Ishikawa (cell line): ENCODE measurements at regions not wholly inside any gene's neighbourhood (a gene's known extent, or its start where the extent isn't known, plus 50 kb on each side); places are given as distances from the start of the nearest gene placed in this dataset.

Experiments
- CEBPB ChIP-seq: IDR thresholded peaks from 2 replicates; pipeline ENCODE4 v1.6.1; 2012
- CREB1 ChIP-seq: IDR thresholded peaks from 2 replicates; pipeline ENCODE4 v1.6.1; 2012; ENCODE audit warnings: low read depth
- EGR1 ChIP-seq: IDR thresholded peaks from 2 replicates; pipeline ENCODE4 v1.6.1; 2012
- EP300 ChIP-seq: IDR thresholded peaks from 2 replicates; pipeline ENCODE4 v1.6.1; 2012; ENCODE audit warnings: borderline replicate concordance
- FOXM1 ChIP-seq: IDR thresholded peaks from 2 replicates; pipeline ENCODE4 v1.6.1; 2012; ENCODE audit warnings: low read depth, borderline replicate concordance
- NFIC ChIP-seq: IDR thresholded peaks from 2 replicates; pipeline ENCODE4 v1.6.1; 2012
- RAD21 ChIP-seq: IDR thresholded peaks from 2 replicates; pipeline ENCODE4 v1.6.1; 2012; ENCODE audit warnings: low read depth
- TAF1 ChIP-seq: IDR thresholded peaks from 2 replicates; pipeline ENCODE4 v1.6.1; 2012; ENCODE audit warnings: low read depth, mild to moderate bottlenecking
- TCF12 ChIP-seq: IDR thresholded peaks from 2 replicates; pipeline ENCODE4 v1.6.1; 2012; ENCODE audit warnings: low read depth
- TEAD4 ChIP-seq: IDR thresholded peaks from 2 replicates; pipeline ENCODE4 v1.6.1; 2012
- YY1 ChIP-seq: IDR thresholded peaks from 2 replicates; pipeline ENCODE4 v1.6.1; 2012; ENCODE audit warnings: low read depth
- ZBTB7A ChIP-seq: IDR thresholded peaks from 2 replicates; pipeline ENCODE4 v1.6.1; 2012; ENCODE audit warnings: low read depth
- TF ChIP-seq, protein P1 (sequence below): IDR thresholded peaks from 2 replicates; pipeline ENCODE4 v1.6.1; 2012
- TF ChIP-seq, protein P2 (sequence below): IDR thresholded peaks from 2 replicates; pipeline ENCODE4 v1.6.1; 2012; ENCODE audit warnings: low read depth, mild to moderate bottlenecking
- TF ChIP-seq, protein P3 (sequence below): IDR thresholded peaks from 2 replicates; pipeline ENCODE4 v1.6.1; 2012

DNA sequence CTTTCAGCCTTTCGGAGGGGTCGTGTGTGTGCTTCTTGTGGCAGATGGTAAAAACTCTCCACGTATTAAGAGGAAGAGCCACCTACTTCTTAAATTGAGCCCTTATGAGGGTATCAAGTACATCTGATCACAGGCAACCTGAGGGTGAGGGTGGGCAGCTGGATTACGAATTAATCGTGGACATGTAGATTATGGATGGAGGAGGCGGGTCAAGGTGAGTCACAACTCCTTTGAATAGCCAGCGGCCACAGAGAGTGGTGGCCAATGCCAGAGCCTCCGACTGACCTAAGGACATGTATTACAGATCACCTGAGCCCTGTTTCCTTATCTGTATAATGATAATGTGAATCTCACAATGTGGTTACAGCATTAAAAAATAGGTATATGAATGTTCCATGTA lies 1083.9 kb downstream of the SORCS3 start:
- TF ChIP-seq, protein P1, sequence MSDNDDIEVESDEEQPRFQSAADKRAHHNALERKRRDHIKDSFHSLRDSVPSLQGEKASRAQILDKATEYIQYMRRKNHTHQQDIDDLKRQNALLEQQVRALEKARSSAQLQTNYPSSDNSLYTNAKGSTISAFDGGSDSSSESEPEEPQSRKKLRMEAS: no peak
- TF ChIP-seq, protein P2, sequence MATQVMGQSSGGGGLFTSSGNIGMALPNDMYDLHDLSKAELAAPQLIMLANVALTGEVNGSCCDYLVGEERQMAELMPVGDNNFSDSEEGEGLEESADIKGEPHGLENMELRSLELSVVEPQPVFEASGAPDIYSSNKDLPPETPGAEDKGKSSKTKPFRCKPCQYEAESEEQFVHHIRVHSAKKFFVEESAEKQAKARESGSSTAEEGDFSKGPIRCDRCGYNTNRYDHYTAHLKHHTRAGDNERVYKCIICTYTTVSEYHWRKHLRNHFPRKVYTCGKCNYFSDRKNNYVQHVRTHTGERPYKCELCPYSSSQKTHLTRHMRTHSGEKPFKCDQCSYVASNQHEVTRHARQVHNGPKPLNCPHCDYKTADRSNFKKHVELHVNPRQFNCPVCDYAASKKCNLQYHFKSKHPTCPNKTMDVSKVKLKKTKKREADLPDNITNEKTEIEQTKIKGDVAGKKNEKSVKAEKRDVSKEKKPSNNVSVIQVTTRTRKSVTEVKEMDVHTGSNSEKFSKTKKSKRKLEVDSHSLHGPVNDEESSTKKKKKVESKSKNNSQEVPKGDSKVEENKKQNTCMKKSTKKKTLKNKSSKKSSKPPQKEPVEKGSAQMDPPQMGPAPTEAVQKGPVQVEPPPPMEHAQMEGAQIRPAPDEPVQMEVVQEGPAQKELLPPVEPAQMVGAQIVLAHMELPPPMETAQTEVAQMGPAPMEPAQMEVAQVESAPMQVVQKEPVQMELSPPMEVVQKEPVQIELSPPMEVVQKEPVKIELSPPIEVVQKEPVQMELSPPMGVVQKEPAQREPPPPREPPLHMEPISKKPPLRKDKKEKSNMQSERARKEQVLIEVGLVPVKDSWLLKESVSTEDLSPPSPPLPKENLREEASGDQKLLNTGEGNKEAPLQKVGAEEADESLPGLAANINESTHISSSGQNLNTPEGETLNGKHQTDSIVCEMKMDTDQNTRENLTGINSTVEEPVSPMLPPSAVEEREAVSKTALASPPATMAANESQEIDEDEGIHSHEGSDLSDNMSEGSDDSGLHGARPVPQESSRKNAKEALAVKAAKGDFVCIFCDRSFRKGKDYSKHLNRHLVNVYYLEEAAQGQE: no peak
- TF ChIP-seq ZBTB7A (no peak), EP300 (no peak), RAD21 (no peak)
- TF ChIP-seq, protein P3, sequence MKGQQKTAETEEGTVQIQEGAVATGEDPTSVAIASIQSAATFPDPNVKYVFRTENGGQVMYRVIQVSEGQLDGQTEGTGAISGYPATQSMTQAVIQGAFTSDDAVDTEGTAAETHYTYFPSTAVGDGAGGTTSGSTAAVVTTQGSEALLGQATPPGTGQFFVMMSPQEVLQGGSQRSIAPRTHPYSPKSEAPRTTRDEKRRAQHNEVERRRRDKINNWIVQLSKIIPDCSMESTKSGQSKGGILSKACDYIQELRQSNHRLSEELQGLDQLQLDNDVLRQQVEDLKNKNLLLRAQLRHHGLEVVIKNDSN: no peak

DNA sequence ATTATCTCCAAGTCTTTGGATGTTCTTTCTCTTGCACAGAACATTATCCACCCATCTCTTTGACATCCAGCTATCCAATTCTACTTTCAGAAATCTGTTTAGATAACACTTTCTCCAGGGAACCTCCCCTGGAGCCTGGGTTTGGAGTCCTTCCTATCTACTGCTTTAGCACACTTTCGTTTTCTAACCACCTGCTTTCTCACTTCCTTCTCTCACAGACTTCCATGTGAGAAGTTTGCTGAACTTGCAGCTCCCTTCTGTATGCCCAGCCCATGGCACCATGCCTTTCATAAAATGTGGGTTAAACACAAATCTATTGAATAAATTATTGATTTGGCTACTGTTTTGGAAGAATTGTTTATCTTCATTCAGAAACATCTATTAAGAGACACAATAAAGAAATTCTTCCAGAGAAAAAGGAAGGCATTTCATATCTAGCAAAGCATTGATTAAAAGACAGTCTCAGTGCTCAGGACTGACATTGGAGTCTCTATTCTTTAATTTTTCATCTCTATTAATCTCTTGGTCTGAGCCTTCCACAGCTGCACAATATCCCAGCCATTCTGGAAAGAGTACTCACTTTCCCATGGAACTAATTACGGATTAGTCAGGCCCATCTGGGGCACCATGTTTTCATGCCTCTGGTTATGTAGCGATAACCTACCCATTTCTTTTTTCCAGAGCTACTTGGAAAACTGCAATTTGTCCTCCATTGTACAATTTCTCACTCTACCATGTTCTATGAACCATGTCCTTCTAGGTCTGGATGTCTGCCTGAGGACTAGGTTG lies 1077.3 kb downstream of the SORCS3 start:
- TF ChIP-seq EGR1: no peak
- TF ChIP-seq, protein P3: no peak
- no peak for TF ChIP-seq NFIC
- no peak for TF ChIP-seq CREB1
- TF ChIP-seq TAF1: no peak
- no peak for TF ChIP-seq CEBPB
- no peak for TF ChIP-seq FOXM1
- TF ChIP-seq RAD21: no peak
- TF ChIP-seq, protein P1: no peak

DNA sequence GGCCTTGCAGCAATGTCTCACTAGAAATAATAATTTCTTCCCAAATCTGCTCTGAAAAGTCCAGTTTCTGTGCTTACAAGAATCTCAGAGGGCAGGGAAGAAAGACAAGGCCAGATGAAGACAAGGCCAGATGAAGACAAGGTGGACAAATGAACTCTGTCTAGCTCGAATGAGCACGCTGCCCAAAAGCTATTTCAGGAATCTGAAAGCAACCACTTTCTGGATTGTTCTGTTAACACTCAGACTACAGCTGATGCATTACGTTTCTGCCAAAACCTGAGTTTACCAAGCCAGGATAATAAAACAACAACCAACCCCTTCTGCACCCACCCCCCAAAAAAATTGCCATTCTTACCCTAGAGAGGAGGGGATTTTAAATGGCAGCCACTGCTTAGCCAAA lies 1073.6 kb downstream of the SORCS3 start:
- no peak for TF ChIP-seq TCF12

DNA sequence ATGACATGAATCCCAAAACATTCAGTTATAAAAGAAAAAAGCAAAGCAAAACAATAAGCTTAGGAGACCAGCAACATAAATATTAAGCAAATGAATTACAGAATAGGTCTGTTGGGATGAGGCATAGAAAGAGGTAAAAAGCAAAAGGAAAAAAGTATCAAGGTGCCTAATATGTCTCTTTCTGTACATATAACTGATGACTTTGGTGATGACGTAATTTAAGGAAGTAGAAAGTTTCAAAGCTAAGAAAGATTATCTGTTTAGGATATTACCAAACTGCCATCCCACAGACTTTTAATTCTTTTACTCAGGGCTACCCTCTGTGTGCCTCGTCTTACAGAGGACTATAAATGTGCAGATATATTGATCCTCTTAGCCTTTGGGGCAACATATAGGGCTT lies 1066.5 kb downstream of the SORCS3 start:
- TF ChIP-seq, protein P3: no peak
- TF ChIP-seq TEAD4 (no peak), YY1 (no peak)
- TF ChIP-seq, protein P2: no peak

DNA sequence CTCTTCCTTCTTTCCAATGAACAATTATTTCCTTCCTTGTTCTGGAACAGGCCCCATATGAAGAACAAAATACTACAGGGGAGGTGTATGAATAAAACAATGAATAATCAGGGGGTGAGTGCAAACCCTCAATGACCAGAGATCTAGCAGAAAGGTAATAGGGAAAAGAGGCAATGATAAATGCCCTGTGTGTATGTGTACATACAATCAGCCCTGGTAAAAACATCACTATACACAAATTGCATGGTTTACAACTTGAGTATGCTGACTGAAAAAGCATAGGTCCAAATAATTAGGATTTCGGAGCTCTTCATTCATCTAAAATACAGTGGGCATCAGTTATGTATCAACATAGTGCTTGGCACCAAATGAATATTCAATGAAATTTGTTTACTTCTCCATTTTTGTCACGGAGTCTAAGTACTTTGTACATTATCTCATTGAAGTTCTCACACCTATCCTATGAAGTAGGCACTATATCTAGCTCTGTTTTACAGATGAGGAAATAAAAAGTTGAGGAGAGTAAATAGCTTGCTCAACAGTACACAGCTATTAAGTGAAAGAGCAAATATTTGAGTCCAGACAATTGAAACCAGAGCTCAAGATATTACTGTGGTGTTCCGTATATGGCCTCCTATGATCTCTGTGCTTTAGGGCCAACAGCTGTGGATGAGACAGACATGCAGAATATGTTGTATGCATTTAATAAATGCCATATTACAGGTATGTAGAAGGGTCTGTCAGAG lies 1065.4 kb downstream of the SORCS3 start:
- no peak for TF ChIP-seq EP300
- TF ChIP-seq TCF12: no peak
- no peak for TF ChIP-seq CEBPB
- TF ChIP-seq, protein P1: no peak
- TF ChIP-seq EGR1: no peak
- TF ChIP-seq, protein P3: no peak
- no peak for TF ChIP-seq TAF1
- TF ChIP-seq CREB1: no peak
- no peak for TF ChIP-seq NFIC
- TF ChIP-seq RAD21: no peak
- no peak for TF ChIP-seq TEAD4
- TF ChIP-seq, protein P2: no peak
- TF ChIP-seq ZBTB7A: no peak
- no peak for TF ChIP-seq FOXM1
- TF ChIP-seq YY1: no peak
